ENCODE measurements at regions not wholly inside any gene's neighbourhood (a gene's known extent, or its start where the extent isn't known, plus 50 kb on each side); places are given as distances from the start of the nearest gene placed in this dataset.

DNA sequence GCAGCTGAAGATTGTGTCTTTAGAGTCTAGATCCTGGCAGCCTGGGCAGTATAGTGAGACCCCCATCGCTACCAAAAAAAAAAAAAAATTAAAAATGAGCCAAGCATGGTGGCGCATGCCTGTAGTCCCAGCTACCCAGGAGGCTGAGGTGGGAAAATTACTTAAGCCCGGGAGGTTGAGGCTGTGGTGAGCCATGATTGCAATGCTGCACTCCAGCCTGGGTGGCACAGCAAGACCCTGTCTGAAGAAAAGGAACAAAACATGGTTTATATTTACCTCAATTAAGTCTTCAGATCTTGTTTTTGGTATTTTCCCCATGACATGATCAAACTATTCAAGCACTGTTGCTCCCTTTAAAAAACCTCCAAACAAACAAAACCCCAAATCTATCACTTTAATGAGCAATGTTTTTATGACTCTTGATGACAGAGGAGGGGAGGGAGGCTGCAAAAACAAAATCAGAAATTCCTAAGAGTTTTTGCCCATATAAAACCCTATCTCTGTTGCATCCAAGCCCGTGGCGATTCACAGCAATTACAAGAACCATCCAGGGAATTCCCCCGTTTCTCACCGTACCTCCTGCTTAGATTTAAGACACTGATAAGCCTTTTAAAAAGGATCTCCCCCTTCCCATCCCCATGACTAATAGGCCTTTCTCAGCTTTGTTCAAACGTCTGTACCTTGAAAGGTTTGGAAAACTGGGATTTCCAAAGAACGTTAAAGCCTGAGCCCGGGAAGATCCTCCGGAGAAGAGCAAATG is 259.9 kb downstream of the BMP7 start:
- no peak for TF ChIP-seq CTCF (IDR thresholded peaks at IDR 0.05; ENCODE audit: low read depth, low read length)
- H3K9me3 ChIP-seq (ENCODE audit: control insufficient read depth, insufficient read depth, low read length), result no peaks in the 10 kb centered on the region
- ChIA-PET POLR2A (no interaction called here), CTCF (no interaction called here)
- H3K27me3 ChIP-seq (ENCODE audit: control insufficient read depth, insufficient read depth, low read length), result no peaks in the 10 kb centered on the region
- no peak overlapping the region for H3K27ac ChIP-seq (ENCODE audit: low read depth, low read length)
- H3K4me3 ChIP-seq (ENCODE audit: low read depth, low read length), result no peak overlapping the region
- no peak for DNase-seq (ENCODE audit: low read depth, low spot score)

DNA sequence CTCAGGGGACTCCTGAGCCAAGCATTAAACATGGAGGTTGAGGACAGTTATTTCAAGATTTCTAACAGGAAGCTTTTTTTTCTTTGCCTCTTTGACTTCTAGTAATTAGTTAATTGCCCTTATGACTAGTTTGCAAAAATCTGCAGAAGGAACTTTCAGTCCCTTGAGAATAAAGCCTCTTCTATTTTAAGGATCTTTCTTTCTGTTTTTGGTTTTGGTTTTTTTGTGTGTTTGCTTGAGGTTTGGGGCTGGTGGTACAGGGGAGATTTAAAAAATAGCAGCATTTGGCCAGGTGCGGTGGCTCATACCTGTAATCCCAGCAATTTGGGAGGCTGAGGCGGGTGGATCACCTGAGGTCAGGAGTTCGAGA is 259.3 kb downstream of the BMP7 start:
- CTCF ChIA-PET, result no interaction called here
- H3K27ac ChIP-seq (ENCODE audit: low read depth, low read length), result no peak overlapping the region

GRCh38 chr20:57008217-57008616 is 258.2 kb downstream of the BMP7 start:
- Histone ChIP-seq H3K27ac (ENCODE audit: low read depth, low read length) (no peak overlapping the region), H3K4me3 (ENCODE audit: low read depth, low read length) (no peak overlapping the region), H3K9me3 (ENCODE audit: control insufficient read depth, insufficient read depth, low read length) (no peaks in the 10 kb centered on the region), H3K27me3 (ENCODE audit: control insufficient read depth, insufficient read depth, low read length) (no peaks in the 10 kb centered on the region)
- DNase-seq (ENCODE audit: low read depth, low spot score), result no peak
- no peak for TF ChIP-seq CTCF (IDR thresholded peaks at IDR 0.05; ENCODE audit: low read depth, low read length)
- CTCF ChIA-PET, result interaction anchor here (0.6 kb wide), 1 partner anchor 457 kb away, joined by 4 read pairs; no protein-coding TSS in a partner anchor
- POLR2A ChIA-PET, result no interaction called here

More for the DNA sequence above, 259.3 kb downstream of the BMP7 start:
- DNase-seq (ENCODE audit: low read depth, low spot score), result no peak
- no peak overlapping the region for H3K4me3 ChIP-seq (ENCODE audit: low read depth, low read length)
- TF ChIP-seq CTCF (IDR thresholded peaks at IDR 0.05; ENCODE audit: low read depth, low read length), result no peak
- no peaks in the 10 kb centered on the region for H3K9me3 ChIP-seq (ENCODE audit: control insufficient read depth, insufficient read depth, low read length)
- POLR2A ChIA-PET, result no interaction called here
- no peaks in the 10 kb centered on the region for H3K27me3 ChIP-seq (ENCODE audit: control insufficient read depth, insufficient read depth, low read length)

DNA sequence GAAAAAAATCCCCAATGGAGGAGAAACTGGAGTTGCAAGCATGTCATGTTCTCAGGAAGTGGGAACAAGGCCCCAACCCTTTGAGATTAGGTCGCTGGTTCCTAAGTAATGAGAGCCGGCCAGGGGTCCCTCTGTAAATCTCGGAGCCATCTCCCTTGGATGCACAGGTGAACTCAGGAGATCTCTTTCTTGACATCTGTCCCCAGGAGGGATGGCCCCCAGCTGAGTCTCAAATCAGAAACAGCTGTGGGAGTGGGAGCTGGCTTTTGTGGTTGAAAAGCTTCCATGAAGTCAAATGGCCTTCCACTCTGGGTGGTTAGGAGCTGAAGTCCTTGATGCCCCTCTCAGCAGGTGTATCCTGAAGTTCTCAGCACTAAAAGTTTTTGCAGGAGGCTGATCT is 257.1 kb downstream of the BMP7 start:
- TF ChIP-seq CTCF (IDR thresholded peaks at IDR 0.05; ENCODE audit: low read depth, low read length), result no peak
- H3K9me3 ChIP-seq (ENCODE audit: control insufficient read depth, insufficient read depth, low read length), result no peaks in the 10 kb centered on the region
- H3K4me3 ChIP-seq (ENCODE audit: low read depth, low read length), result no peak overlapping the region
- ChIA-PET CTCF (no interaction called here), POLR2A (no interaction called here)
- H3K27me3 ChIP-seq (ENCODE audit: control insufficient read depth, insufficient read depth, low read length), result peaks cover 5% of the 10 kb centered on the region
- no peak overlapping the region for H3K27ac ChIP-seq (ENCODE audit: low read depth, low read length)
- no peak for DNase-seq (ENCODE audit: low read depth, low spot score)

DNA sequence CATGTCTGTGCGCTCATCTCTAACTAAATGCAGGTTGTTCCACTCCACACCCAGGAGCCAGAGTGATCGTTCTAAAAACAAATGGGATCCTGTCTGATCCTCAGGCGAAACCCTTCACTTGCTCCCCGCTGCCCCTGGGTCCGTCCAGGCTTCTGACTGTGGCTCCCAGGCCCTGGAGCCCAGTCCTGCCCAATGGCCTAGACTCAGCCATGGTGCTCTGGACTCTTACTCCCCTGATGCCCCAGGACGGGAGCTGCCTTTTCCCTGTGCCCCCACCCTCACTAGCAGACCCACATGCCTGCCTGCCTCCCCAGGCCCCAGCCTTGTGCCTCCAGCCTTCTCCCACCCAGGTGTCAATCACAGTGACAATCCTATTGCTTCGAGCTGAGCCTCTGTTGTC is 256.7 kb downstream of the BMP7 start:
- POLR2A ChIA-PET, result no interaction called here
- no peak overlapping the region for H3K4me3 ChIP-seq (ENCODE audit: low read depth, low read length)
- H3K27me3 ChIP-seq (ENCODE audit: control insufficient read depth, insufficient read depth, low read length), result peaks cover 5% of the 10 kb centered on the region
- no peak for TF ChIP-seq CTCF (IDR thresholded peaks at IDR 0.05; ENCODE audit: low read depth, low read length)
- CTCF ChIA-PET, result no interaction called here
- no peak overlapping the region for H3K27ac ChIP-seq (ENCODE audit: low read depth, low read length)
- no peaks in the 10 kb centered on the region for H3K9me3 ChIP-seq (ENCODE audit: control insufficient read depth, insufficient read depth, low read length)
- DNase-seq (ENCODE audit: low read depth, low spot score), result no peak

All from AG04450 (cell line).